Transverse colon (tissue), 4 donors: ENCODE measurements at regions not wholly inside any gene's neighbourhood (a gene's known extent, or its start where the extent isn't known, plus 50 kb on each side); places are given as distances from the start of the nearest gene placed in this dataset.

Source experiments
- EP300 ChIP-seq: sonication (generic); formaldehyde crosslinking; IDR thresholded peaks from one replicate; pipeline ENCODE4 v1.6.1; 2017; ENCODE audit warnings: antibody characterized with exemption, low read depth
- POLR2A ChIP-seq: fragments of 450-650 bp; IDR thresholded peaks from one replicate; pipeline ENCODE4 v1.6.1; 2016; ENCODE audit warnings: antibody characterized with exemption, mild to moderate bottlenecking, moderate library complexity
- POLR2AphosphoS5 ChIP-seq, 3 donors: sonication (generic); formaldehyde crosslinking; IDR thresholded peaks; one replicate each; pipeline ENCODE4 v1.6.1; 2016; ENCODE audit warnings: antibody characterized with exemption in 3 of 3
- TF ChIP-seq, protein P1 (sequence below), 5 experiments: fragments of 200-600 bp in 3 of 5; fragments of 450-650 bp in 2 of 5; sonication (generic) in 3 of 5; IDR thresholded peaks; 1 replicate in 2 of 5; 2 replicates in 3 of 5; pipeline ENCODE4 v1.5.1; 2016 to 2017; ENCODE audit warnings: antibody characterized with exemption in 5 of 5, inconsistent platforms in 3 of 5, mild to moderate bottlenecking in 2 of 5, moderate library complexity in 1 of 5

DNA sequence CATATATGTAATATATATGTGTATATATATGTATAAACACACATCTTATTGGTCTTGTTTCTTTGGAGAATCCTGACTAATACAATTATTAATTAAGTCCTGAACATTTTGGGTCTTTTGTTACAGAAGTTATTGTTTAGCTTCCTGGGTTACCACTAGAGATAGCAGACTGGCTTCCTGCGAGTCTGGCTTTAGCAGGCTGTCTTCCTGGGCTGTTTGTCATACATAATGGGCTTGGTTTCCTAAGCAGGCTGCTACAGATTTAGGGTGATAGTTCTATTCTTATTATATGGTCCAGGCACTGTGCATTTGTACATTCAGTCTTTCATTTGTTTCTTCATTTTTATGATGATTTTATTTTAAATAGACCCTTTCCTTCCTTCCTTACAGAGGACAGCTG is 312.0 kb upstream of the TMTC4 start:
- TF ChIP-seq, protein P1, sequence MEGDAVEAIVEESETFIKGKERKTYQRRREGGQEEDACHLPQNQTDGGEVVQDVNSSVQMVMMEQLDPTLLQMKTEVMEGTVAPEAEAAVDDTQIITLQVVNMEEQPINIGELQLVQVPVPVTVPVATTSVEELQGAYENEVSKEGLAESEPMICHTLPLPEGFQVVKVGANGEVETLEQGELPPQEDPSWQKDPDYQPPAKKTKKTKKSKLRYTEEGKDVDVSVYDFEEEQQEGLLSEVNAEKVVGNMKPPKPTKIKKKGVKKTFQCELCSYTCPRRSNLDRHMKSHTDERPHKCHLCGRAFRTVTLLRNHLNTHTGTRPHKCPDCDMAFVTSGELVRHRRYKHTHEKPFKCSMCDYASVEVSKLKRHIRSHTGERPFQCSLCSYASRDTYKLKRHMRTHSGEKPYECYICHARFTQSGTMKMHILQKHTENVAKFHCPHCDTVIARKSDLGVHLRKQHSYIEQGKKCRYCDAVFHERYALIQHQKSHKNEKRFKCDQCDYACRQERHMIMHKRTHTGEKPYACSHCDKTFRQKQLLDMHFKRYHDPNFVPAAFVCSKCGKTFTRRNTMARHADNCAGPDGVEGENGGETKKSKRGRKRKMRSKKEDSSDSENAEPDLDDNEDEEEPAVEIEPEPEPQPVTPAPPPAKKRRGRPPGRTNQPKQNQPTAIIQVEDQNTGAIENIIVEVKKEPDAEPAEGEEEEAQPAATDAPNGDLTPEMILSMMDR (IDR thresholded peaks at IDR 0.05) = no peak
- TF ChIP-seq EP300 (no peak), POLR2A (no peak), POLR2AphosphoS5 (IDR thresholded peaks at IDR 0.05) (no peak)
